Lower leg skin (tissue), 3 donors: ENCODE measurements at regions not wholly inside any gene's neighbourhood (a gene's known extent, or its start where the extent isn't known, plus 50 kb on each side); places are given as distances from the start of the nearest gene placed in this dataset.

Source experiments
- POLR2A ChIP-seq, 2 donors: fragments of 450-650 bp; IDR thresholded peaks; one replicate each; pipeline ENCODE4 v1.6.1; 2016 to 2017; ENCODE audit warnings: antibody characterized with exemption in 2 of 2, mild to moderate bottlenecking in 1 of 2, moderate library complexity in 1 of 2
- TF ChIP-seq, protein P1 (sequence below), 3 donors: fragments of 450-650 bp; IDR thresholded peaks; one replicate each; pipeline ENCODE4 v1.5.1; 2016; ENCODE audit warnings: antibody characterized with exemption in 3 of 3, mild to moderate bottlenecking in 3 of 3, moderate library complexity in 2 of 3

DNA sequence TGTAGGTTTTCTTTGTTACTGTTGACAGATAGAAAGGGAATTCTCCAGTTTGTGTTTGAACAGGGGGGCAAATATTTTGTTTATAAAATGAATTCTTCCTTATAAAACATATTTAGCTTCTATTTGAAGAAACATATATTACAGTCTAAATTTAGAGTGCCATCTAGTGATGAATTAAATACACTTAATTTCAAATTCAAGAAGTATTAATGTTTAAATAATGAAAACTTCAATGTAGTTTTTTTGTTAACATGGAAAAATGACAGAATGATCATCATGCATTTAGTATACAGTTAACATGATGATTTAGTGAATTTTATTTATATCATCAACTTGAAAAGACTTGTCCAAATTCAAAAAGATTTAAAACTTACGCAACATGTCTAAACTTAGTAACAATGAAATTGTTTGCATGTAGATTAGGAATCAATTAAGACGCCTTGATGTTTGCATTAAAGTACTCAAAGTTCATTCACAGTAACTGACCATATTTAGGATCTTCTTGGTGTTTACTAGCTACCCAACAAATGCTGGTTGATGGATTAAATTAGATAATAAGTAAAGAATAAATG, 765.9 kb upstream of the SLITRK1 start:
- TF ChIP-seq, protein P1, sequence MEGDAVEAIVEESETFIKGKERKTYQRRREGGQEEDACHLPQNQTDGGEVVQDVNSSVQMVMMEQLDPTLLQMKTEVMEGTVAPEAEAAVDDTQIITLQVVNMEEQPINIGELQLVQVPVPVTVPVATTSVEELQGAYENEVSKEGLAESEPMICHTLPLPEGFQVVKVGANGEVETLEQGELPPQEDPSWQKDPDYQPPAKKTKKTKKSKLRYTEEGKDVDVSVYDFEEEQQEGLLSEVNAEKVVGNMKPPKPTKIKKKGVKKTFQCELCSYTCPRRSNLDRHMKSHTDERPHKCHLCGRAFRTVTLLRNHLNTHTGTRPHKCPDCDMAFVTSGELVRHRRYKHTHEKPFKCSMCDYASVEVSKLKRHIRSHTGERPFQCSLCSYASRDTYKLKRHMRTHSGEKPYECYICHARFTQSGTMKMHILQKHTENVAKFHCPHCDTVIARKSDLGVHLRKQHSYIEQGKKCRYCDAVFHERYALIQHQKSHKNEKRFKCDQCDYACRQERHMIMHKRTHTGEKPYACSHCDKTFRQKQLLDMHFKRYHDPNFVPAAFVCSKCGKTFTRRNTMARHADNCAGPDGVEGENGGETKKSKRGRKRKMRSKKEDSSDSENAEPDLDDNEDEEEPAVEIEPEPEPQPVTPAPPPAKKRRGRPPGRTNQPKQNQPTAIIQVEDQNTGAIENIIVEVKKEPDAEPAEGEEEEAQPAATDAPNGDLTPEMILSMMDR (IDR thresholded peaks at IDR 0.05): no peak
- TF ChIP-seq POLR2A (IDR thresholded peaks at IDR 0.05): no peak
